IPS-NIHi11 (cell line): ENCODE measurements at regions not wholly inside any gene's neighbourhood (a gene's known extent, or its start where the extent isn't known, plus 50 kb on each side); places are given as distances from the start of the nearest gene placed in this dataset.

ENCODE experiments used
- DNase-seq: peaks from one replicate; pipeline ENCODE4 v3.0.0; 2012; ENCODE audit warnings: mixed read lengths, low spot score

- no peak for DNase-seq
Measured at GRCh38 chr18:51649796-51650195, 452.3 kb upstream of the MEX3C start.

GRCh38 chr18:51651761-51652160, 454.3 kb upstream of the MEX3C start:
- DNase-seq = no peak

GRCh38 chr18:51653507-51654213, 456.2 kb upstream of the MEX3C start:
- no peak for DNase-seq

GRCh38 chr18:51654488-51655326, 457.2 kb upstream of the MEX3C start:
- peak; percentile 46 for DNase-seq

- DNase-seq = no peak
Measured at GRCh38 chr18:51655327-51655698, 457.8 kb upstream of the MEX3C start.

GRCh38 chr18:51656249-51656648, 458.8 kb upstream of the MEX3C start:
- no peak for DNase-seq

- no peak for DNase-seq
Measured at GRCh38 chr18:51658436-51658835, 461.0 kb upstream of the MEX3C start.

GRCh38 chr18:51659781-51660180, 462.3 kb upstream of the MEX3C start:
- no peak for DNase-seq

GRCh38 chr18:51660188-51660715, 462.8 kb upstream of the MEX3C start:
- no peak for DNase-seq

- no peak for DNase-seq
Measured at GRCh38 chr18:51664236-51664635, 466.8 kb upstream of the MEX3C start.

- DNase-seq = no peak
Measured at GRCh38 chr18:51666763-51667191, 469.3 kb upstream of the MEX3C start.

- DNase-seq = peak; percentile 70
Measured at GRCh38 chr18:51668101-51668500, 470.6 kb upstream of the MEX3C start.

- no peak for DNase-seq
Measured at GRCh38 chr18:51668607-51669006, 471.1 kb upstream of the MEX3C start.

- DNase-seq = no peak
Measured at GRCh38 chr18:51686590-51686989, 489.1 kb upstream of the MEX3C start.

- no peak for DNase-seq
Measured at GRCh38 chr18:51687845-51688585, 490.5 kb upstream of the MEX3C start.

GRCh38 chr18:51692612-51693011, 495.1 kb upstream of the MEX3C start:
- DNase-seq = no peak

- DNase-seq = no peak
Measured at GRCh38 chr18:51711298-51711889, 513.9 kb upstream of the MEX3C start.

- DNase-seq = no peak
Measured at GRCh38 chr18:51712821-51713220, 515.3 kb upstream of the MEX3C start.

- DNase-seq = no peak
Measured at GRCh38 chr18:51716277-51716676, 518.8 kb upstream of the MEX3C start.

- DNase-seq = no peak
Measured at GRCh38 chr18:51721388-51721787, 523.9 kb upstream of the MEX3C start.

- DNase-seq = no peak
Measured at GRCh38 chr18:51721996-51722395, 524.5 kb upstream of the MEX3C start.
